ENCODE measurements at regions not wholly inside any gene's neighbourhood (a gene's known extent, or its start where the extent isn't known, plus 50 kb on each side); places are given as distances from the start of the nearest gene placed in this dataset.

GRCh38 chr11:80827781-80828180 is 1387.0 kb upstream of the TENM4 start:
- no peak for DNase-seq (ENCODE audit: low read depth in 4 of 4, low spot score in 1 of 4)

GRCh38 chr11:80826808-80827207 is 1386.0 kb upstream of the TENM4 start:
- DNase-seq (ENCODE audit: low read depth in 4 of 4, low spot score in 1 of 4): no peak

- DNase-seq (ENCODE audit: low read depth in 4 of 4, low spot score in 1 of 4): no peak
Measured at GRCh38 chr11:80822308-80822707, 1381.5 kb upstream of the TENM4 start.

- DNase-seq (ENCODE audit: low read depth in 4 of 4, low spot score in 1 of 4): no peak
Measured at GRCh38 chr11:80819271-80819670, 1378.4 kb upstream of the TENM4 start.

- DNase-seq (ENCODE audit: low read depth in 4 of 4, low spot score in 1 of 4): no peak
Measured at GRCh38 chr11:80816966-80817365, 1376.1 kb upstream of the TENM4 start.

GRCh38 chr11:80816454-80816847 is 1375.6 kb upstream of the TENM4 start:
- DNase-seq (ENCODE audit: low read depth in 4 of 4, low spot score in 1 of 4): no peak

GRCh38 chr11:80815752-80816453 is 1375.1 kb upstream of the TENM4 start:
- no peak for DNase-seq (ENCODE audit: low read depth in 4 of 4, low spot score in 1 of 4)

GRCh38 chr11:80814813-80815212 is 1374.0 kb upstream of the TENM4 start:
- no peak for DNase-seq (ENCODE audit: low read depth in 4 of 4, low spot score in 1 of 4)

GRCh38 chr11:80810695-80811094 is 1369.9 kb upstream of the TENM4 start:
- no peak for DNase-seq (ENCODE audit: low read depth in 4 of 4, low spot score in 1 of 4)

- DNase-seq (ENCODE audit: low read depth in 4 of 4, low spot score in 1 of 4): no peak
Measured at GRCh38 chr11:80798174-80798573, 1357.3 kb upstream of the TENM4 start.

- no peak for DNase-seq (ENCODE audit: low read depth in 4 of 4, low spot score in 1 of 4)
Measured at GRCh38 chr11:80783561-80783960, 1342.7 kb upstream of the TENM4 start.

GRCh38 chr11:80782135-80782885 is 1341.5 kb upstream of the TENM4 start:
- DNase-seq (ENCODE audit: low read depth in 4 of 4, low spot score in 1 of 4): no peak

- DNase-seq (ENCODE audit: low read depth in 4 of 4, low spot score in 1 of 4): no peak
Measured at GRCh38 chr11:80779905-80780605, 1339.2 kb upstream of the TENM4 start.

GRCh38 chr11:80778941-80779340 is 1338.1 kb upstream of the TENM4 start:
- DNase-seq (ENCODE audit: low read depth in 4 of 4, low spot score in 1 of 4): no peak

GRCh38 chr11:80778432-80778831 is 1337.6 kb upstream of the TENM4 start:
- no peak for DNase-seq (ENCODE audit: low read depth in 4 of 4, low spot score in 1 of 4)

GRCh38 chr11:80773919-80774318 is 1333.1 kb upstream of the TENM4 start:
- no peak for DNase-seq (ENCODE audit: low read depth in 4 of 4, low spot score in 1 of 4)

GRCh38 chr11:80771017-80771416 is 1330.2 kb upstream of the TENM4 start:
- no peak for DNase-seq (ENCODE audit: low read depth in 4 of 4, low spot score in 1 of 4)

GRCh38 chr11:80758787-80759186 is 1318.0 kb upstream of the TENM4 start:
- DNase-seq (ENCODE audit: low read depth in 4 of 4, low spot score in 1 of 4): no peak

- no peak for DNase-seq (ENCODE audit: low read depth in 4 of 4, low spot score in 1 of 4)
Measured at GRCh38 chr11:80748207-80748925, 1307.5 kb upstream of the TENM4 start.

GRCh38 chr11:80746300-80746699 is 1305.5 kb upstream of the TENM4 start:
- DNase-seq (ENCODE audit: low read depth in 4 of 4, low spot score in 1 of 4): no peak

GRCh38 chr11:80745416-80745815 is 1304.6 kb upstream of the TENM4 start:
- no peak for DNase-seq (ENCODE audit: low read depth in 4 of 4, low spot score in 1 of 4)

Data from stimulated activated CD4-positive, alpha-beta T cell treated with anti-CD3 and anti-CD28 coated beads, Interleukin-1b, Interleukin-23, amount 100 ng/mL, for 24 hours (primary cell).